Activated CD8-positive, alpha-beta memory T cell treated with anti-CD3 and anti-CD28 coated beads for 24 hours (primary cell): ENCODE measurements at regions not wholly inside any gene's neighbourhood (a gene's known extent, or its start where the extent isn't known, plus 50 kb on each side); places are given as distances from the start of the nearest gene placed in this dataset.
"Not testable (repeated sequence)": the region's sequence is repeated elsewhere in the genome, so short reads cannot be mapped to it uniquely, and the experiment has no call there.

Source experiments
- DNase-seq: peaks from one replicate; pipeline ENCODE4 v3.0.0-alpha.2; 2020

DNA sequence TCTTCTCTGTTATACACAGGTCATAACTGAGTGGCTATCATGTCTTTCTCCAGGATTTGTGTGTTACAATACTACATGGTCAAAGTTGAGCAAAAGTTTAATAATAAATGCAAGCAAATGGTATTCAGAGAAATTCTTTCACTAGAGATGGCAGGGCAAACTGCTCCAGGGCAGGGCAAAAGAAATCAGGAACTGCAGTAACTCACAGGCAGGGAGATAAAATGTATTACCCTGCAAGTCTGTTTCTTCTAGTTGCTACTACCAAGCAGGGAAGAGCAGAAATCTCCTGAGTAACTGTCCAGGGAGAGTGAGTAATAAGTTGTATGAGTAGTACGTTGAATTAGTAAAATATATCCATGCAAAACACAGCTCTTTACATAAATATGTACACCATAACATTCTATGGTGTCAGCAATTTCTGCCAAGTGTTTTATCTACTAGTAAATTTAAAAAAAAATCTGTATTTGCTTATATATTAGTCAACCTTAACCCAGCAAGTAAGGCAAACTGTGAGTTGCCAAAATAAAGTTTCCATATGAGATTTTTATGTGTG is 404.1 kb downstream of the ZEB2 start:
- DNase-seq = no peak

DNA sequence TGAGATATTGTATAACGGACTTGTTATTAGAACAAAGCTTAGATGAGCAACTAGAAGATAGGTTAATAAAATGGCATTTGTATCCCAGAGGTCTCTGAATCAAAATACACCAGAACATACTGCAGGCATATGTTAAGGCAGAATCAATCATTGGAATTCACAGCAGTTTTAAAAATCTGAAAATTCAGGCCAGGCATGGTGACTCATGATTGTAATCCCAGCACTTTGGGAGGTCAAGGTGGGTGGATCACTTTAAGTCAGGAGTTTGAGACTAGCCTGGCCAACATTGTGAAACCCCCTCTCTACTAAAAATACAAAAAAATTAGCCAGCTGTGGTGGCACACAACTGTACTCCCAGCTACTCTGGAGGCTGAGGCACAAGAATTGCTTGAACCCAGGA is 405.2 kb downstream of the ZEB2 start:
- no peak for DNase-seq

DNA sequence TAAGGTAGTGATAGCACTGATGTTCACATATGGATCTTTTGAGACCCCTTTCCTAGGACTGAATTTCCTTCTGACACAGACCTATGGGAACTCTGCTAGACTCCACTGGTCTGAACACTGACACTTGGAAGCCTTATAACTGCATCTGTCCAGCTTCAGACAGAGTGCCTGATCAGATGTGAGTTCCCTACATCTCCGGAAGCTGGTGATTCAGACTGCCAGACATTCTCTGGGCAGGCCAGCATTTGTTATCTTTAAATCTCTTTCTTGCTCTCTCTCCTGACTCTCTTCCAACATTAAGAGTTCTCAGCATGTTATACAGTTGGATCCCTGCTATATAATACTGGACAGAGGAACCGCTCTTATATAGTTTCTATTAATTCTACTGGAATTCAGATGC is 408.5 kb downstream of the ZEB2 start:
- no peak for DNase-seq

DNA sequence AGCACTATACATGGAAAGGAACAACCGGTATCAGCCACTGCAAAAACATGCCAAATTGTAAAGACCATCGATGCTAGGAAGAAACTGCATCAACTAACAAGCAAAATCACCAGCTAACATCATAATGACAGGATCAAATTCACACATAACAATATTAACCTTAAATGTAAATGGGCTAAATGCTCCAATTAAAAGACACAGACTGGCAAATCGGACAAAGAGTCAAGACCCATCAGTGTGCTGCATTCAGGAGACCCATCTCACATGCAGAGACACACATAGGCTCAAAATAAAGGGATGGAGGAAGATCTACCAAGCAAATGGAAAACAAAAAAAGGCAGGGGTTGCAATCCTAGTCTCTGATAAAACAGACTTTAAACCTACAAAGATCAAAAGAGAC is 413.8 kb downstream of the ZEB2 start:
- DNase-seq = not testable (repeated sequence)

DNA sequence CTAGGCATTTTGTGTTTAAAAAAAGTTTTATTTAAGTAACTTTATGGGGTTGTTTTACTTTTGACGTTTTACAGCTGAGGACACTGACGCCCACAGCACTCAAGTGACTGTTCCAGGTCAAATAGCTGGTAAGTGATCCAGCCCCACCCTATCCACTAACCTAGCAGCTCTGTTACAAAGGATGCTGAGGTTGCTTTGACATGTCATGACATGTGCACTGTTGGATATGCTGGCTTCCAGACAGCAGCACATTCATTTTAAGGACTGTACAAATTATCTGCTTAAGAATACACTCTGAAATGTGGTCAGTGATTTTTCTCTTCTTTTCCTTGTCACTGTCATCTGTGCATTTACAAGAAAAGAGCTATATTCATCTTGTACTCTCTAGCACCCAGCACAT is 417.5 kb downstream of the ZEB2 start:
- DNase-seq = no peak

DNA sequence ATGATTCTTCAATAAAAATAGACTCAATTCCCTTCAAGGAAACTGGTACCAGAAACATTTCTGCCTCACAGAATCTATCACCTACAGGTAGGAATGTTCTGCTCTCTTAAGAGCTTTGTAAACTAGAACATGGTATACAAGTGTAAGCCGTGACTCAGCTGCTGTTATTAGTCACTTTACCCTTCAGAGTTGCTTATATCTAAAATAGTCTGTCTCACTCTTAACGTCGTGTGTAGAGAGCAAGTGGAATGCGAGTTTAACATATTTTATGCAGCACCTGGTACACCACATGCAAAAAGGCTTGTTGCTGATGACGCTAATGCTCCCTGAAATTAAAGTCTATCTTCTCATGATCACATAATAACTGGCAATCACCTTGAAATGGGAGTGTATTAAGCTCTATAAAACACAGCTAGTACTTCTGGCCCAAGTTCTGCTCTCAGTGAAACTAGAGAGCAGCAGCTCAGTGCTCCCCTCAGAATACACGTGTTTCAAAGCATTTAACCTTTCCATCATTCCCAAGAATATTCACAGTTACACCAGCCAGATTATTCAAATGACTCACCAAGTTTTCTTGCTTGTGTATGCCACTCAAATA is 420.0 kb downstream of the ZEB2 start:
- no peak for DNase-seq

DNA sequence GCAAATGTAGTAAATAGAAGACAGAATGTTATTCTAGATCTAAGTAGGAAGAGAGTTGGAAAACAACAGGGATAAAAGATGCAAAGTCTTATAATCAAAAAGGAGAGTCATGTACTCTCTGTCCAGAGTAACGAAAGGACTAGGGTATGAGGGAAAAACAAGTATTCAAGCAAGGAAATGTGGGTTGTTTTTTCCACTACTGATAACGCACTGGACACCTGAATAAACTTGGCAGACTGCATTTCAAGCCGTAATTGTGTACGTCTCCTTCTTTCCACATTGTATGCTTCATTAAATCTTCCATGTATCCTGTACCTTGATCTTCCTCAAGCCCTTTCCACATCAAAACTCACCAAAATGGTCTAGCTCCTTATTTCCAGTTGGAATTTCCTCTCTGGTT is 420.6 kb downstream of the ZEB2 start:
- no peak for DNase-seq

DNA sequence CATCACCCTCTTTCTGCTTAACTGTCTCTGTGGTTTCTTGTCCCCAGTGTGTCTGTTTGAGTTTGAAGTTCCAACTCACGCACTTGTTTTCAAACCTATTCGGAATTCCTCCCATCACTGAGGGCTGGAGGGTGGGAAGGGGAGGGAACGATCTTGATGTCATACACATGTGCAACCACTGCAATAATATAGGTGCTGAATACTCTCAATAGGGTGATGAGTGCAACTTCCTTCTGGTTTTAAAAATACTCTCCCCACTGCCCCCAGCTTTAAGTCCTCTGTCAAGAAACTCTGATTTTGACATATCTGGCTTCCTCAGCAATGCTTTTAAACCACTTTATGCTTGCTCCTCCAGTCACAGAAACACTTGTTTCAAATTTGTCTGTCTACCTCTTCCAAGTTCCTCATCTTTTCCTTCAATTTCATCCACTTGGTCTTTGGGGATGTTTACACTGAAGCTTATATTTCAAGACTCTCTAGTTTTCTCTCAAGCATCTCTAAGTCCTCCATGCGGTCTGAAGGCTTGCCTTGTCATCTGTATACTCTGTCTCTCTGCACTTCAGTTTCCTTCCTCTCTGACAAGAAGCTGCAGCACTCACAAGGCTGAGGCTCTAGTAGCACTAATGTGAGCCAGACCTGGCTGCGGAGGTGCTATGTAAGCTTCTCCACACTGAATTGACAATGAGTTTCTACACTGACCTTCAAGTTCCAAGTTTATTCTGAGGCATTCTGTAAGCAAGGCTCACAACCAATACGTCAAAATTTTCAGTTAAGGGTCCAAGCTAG is 422.3 kb downstream of the ZEB2 start:
- DNase-seq = no peak

DNA sequence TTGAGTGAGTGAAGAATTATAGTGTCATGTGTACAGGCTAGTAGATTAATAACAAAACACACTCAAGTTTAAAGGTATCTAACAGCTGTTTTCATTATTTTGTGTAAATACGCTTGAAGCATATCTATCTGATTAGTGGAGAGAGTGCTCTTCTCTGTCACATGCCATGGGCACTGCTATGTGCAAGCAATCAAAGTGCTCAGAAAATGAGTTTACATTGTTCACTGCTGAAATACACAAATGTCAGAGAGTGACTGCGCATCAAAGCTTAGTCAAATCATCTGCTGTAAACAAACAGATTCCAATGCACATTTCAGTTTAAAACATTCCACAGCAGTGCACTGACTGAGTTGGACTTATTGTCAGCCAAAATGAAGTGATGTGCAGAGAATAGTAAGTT is 423.4 kb downstream of the ZEB2 start:
- no peak for DNase-seq

DNA sequence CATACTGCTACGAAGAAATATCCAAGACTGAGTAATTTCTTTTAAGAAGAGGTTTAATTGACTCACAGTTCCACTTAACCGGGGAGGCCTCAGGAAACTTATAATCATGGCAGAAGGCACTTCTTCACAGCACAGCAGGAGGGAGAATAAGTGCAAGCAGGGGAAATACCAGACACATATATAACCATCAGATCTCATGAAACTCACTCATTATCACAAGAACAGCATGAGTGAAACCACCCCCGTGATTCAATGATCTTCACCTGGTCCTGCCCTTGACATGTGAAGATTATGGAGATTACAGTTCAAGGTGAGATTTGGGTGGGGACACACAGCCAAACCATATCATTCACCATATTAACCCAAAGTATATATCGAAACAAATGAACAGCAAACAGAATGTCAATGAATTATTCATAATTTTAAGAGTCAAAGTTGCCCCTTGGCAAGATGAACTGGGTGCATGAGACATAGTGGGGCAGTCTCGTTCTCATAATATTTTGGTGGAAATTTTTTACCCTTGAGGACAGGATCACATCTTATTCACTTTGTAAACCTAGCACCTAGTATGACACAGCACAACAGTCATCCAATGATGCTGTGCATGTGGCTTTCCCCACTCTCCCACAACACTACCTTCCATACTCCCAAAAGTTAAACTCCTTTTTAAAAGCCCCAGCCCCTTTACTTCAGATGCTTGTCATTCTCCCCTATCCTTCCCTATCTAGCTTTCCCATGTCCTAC is 425.3 kb downstream of the ZEB2 start:
- no peak for DNase-seq

DNA sequence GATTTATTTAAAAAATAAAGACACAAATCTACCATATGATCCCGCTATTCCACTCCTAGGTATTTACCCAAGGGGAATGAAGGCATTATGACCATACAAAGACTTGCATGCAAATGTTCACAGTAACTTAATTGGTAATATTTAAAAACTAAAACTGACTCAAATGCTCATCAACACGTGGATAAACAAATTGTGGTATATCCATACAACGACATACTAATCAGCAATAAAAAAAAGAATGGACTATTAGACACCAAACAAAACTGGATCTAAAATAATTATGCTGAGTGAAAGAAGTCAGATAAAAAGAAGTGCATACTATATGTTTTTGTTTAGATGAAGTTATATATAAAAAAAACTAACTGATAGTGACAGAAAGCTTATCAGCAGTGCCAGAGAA is 428.3 kb downstream of the ZEB2 start:
- no peak for DNase-seq

DNA sequence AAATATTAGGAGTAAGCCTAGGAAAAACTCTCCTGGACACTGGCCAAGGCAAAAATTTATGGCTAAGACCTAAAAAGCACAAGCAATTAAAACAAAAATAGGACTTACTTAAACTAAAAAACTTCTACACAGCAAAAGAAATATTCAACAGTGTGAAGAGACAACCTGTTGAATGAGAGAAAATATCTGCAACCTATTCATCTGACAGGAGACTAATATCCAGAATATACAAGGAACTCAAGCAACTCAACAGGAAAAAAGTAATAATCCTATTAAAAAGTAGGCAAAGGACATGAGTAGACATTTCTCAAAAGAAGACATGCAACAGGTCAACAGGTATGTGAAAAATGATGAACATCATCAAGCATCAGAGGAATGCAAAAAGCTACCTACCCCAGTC is 431.1 kb downstream of the ZEB2 start:
- DNase-seq = no peak

DNA sequence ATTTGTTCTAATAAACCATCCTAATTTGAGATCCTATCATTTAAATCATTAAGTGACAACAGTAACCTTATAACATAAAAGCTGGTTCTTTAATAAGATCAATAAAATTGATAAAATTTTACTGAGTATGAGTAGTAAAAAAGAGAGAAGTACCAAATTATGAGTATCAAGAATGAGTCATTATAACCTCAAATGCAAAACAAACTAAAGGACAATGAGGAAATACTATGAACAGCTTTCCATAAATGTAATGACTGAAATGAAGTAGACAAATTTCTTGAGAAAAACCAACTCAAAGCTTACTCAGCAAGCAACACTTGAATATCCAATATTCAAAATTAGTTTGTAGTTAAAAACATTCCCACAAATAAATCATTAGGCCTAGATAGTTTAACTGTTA is 433.0 kb downstream of the ZEB2 start:
- no peak for DNase-seq

DNA sequence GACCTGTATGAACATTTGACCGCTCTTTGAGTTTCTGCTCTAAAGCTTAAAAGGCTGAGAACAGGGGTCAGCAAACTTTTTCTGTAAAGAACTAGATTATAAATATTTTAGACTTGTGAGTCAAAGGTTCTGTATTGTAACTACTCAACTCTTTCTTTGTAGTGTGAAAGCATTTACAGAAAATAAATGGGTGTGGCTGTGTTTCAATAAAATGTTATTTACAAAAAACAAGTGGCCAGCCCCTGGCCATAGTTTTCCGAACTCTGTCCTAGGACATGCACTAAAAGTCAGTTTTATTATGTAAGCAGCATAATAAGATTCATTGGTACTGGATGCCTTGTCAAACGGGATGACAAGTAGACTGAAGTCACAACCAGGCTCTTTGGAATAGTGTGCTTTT is 434.9 kb downstream of the ZEB2 start:
- DNase-seq = no peak

DNA sequence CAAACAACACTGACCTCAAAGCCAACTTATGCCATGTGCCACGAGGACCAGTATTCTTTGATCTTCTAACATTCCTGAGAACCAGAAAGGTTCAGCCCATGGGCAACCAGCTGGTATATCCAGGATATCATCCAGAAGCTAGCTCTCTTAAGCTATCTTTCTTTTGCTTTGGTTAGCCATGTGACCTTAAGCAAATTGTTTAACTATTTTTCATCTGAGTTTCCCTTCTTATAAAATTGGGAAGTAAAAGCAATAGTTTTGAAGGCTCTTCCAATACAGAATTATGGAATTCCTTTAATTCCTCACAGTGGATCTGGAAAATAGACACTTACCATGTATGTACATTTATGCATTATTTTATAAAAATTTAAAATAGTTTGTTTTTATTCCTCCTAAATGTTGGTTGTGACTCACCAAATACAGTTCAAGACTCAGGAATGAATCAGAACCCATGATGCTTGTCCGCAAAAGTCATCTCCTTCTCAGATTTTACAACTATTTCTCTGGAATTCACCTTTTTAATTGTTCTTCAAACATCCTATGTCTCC is 435.7 kb downstream of the ZEB2 start:
- DNase-seq = no peak

DNA sequence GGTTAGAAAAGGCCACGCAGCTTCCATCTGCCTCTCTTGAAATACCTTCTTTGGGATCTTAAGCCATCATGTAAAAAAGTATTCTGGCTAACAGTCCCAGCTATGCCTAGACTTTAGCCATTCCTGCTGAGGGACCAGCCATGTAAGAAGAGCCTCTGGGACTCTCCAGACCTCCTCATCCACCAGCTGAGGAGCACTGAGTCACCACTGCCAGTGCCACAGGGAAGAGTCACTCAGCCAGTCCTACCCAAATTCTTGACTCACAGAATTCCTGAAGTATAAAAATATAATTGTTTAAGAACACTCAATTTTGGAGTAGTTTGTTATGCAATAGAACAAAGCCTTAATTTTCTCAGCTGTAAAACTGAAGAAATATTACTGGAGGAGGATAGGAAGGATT is 436.7 kb downstream of the ZEB2 start:
- no peak for DNase-seq

DNA sequence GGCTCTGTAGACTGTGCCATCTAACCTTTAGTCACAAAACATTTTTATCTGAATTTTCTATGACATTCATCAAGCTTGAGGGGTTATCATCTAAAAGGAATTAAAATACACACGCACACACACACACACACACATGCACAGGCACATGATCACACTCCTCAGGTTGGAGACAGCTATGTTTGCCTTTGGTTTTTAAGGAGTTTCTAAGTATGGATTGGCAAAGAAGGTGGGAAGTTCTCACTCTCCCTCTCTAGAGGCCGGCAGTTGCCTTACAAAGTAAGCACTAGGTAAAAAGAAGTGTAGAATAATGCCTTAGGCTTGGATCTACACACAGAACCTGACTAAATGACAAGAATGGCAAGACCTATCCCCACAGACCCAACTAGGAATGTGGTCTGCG is 437.1 kb downstream of the ZEB2 start:
- DNase-seq = no peak

DNA sequence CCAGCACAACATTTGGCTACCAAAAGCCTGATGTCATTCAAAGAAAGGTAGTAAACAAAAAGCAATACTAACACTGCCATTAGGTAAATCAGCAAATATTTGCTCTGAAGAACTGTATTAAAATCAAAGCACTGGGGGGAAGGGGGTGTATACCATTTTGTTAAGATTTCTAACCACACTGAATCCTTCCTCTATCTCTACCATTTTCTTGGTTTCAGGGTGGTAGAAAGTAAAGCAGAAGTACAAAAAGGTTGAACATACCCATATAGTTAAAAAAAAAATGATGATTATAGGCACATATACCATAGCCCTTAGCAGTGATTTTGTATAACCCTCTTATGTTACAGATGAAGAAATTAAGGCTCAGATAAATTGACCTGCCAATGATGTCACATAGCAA is 437.6 kb downstream of the ZEB2 start:
- no peak for DNase-seq

DNA sequence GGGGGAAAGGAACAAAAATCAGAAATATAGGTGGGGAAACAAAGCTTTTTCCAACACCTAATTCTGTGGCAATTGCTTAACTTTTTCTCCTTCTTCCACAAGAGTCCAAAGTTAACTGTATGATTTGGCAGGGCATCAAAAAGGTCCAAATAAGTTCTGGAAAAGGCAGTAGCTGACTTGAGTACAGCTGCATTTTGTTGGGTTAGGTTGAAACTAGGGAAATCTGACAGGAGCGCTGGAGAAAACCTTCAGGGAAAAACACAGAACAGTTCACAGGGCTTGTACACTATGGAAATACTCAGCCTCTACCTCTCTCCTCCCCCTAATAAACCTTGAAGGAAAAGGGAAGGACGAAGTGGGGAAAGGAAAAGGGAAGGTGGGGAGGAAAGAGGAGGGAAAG is 438.6 kb downstream of the ZEB2 start:
- DNase-seq = no peak

DNA sequence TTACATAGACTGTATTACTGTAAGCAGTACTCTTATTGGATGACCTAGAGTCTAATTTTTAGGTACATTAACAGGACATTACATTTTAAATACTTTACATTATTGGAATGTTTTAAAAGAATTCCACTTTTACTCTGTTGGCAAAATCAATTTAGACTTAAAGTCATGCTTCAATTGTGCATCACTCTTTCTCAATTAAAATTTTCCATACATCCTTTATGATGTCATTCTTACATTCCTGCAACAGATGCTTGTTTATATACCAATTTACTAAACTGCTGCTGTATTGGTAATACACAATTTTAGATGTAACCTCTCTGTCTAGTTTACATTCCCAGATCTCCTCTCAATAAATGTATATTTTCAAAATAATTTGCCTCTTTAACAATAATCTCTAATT is 440.1 kb downstream of the ZEB2 start:
- no peak for DNase-seq

DNA sequence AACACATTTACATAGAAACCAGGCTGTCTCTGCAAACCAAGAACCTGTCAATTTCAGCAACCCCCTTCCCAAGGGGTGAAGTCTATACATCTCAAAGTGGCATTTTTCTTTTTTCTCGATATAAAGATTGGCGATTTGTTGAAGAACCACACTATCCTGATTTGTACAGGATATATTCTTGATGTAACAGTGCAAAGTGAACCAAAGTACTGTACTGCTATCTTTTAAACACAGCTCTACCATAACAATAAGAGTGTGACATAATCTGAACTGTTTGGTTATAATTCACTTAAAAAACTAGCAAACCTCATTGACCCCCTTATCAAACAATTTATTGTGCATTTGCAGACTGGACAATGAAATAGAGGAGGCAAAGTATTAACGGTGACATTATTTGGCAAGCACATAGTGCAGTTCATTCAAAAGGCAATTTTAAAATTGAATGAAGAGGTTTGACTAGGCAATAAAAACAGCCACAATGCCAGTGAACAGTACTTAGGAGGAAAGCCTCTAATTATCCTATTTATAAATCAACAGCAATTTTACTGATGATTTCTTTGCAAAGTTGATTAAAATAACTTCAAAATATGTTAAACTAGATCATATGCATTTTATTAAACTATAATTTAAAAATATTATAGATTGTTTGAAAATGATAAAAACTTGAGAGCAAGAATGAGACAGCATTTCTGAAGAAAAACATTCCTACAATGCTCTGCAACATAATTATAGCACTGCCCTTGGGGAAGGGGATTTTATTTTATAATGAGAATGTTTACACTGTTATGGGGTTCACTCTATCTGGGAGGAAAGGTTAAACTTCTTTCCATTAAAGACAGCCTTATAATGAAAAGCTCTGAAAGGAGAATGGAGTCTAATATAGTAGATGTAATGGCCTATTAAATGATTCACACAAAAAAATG is 440.9 kb downstream of the ZEB2 start:
- no peak for DNase-seq

DNA sequence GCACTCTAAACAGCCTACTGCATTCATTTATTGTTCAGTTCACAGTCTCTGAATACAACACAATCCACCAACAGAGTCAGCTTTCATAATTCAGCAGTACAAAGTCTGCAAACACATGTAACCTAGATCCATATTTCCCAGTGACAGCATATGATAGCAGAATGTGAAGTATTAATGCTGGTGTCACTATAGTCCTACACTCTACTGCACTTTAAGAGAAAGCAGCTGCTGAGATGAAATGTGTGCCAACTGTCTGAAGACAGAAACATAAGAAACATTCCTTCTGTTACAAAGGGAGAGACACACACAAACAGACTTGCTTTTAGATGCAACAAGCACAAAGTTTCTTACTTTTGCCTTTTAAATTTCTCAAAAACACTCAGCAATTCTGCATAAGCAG is 441.8 kb downstream of the ZEB2 start:
- no peak for DNase-seq

DNA sequence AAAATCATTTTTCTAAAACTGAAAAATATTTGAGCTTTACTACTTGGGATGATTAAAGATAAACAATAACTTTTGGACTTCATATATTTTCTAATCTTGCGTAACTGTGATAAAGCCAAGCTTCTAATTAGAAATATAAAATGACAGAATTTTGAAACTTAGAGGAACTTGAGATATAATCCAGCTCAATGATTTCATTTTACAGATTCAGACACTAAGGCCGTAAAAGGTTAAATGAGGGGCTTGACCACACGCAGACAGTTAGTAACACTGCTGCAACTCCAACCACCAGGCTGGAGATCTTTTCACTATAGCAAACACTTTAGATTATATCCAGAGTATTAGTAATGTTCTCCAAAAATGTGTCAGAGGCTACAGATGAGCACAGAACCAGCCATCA is 445.5 kb downstream of the ZEB2 start:
- no peak for DNase-seq
